IMR-90 (cell line): ENCODE measurements at regions not wholly inside any gene's neighbourhood (a gene's known extent, or its start where the extent isn't known, plus 50 kb on each side); places are given as distances from the start of the nearest gene placed in this dataset.

Source experiments
- BHLHE40 ChIP-seq: fragments of 150-350 bp; IDR thresholded peaks from 2 replicates; pipeline ENCODE4 v1.6.1; 2016; ENCODE audit warnings: mild to moderate bottlenecking, low read depth, low read length
- ELK1 ChIP-seq: fragments of 150-350 bp; IDR thresholded peaks from 2 replicates; pipeline ENCODE4 v1.6.1; 2016; ENCODE audit warnings: low read depth, mild to moderate bottlenecking, low read length, moderate library complexity, borderline replicate concordance
- FOS ChIP-seq: fragments of 150-350 bp; IDR thresholded peaks from 2 replicates; pipeline ENCODE4 v1.6.1; 2016; ENCODE audit warnings: low read depth, low read length
- MAFK ChIP-seq: IDR thresholded peaks from 2 replicates; pipeline ENCODE4 v1.6.1; 2012; ENCODE audit warnings: low read depth, low read length, improper control_type of control experiment
- MAZ ChIP-seq: IDR thresholded peaks from 2 replicates; pipeline ENCODE4 v1.6.1; 2012; ENCODE audit warnings: low read depth, mild to moderate bottlenecking, low read length, improper control_type of control experiment, moderate library complexity, borderline replicate concordance
- NFE2L2 ChIP-seq: fragments of 150-350 bp; IDR thresholded peaks from 2 replicates; pipeline ENCODE4 v1.6.1; 2016; ENCODE audit warnings: low read depth, mild to moderate bottlenecking, low read length
- POLR2A ChIP-seq: IDR thresholded peaks from 2 replicates; pipeline ENCODE4 v1.6.1; 2012; ENCODE audit warnings: mild to moderate bottlenecking, low read depth, low read length
- RAD21 ChIP-seq: IDR thresholded peaks from 2 replicates; pipeline ENCODE4 v1.6.1; 2012; ENCODE audit warnings: low read length, improper control_type of control experiment
- RFX5 ChIP-seq: IDR thresholded peaks from 2 replicates; pipeline ENCODE4 v1.8.0; 2012; ENCODE audit warnings: low read depth, mild to moderate bottlenecking, low read length, moderate library complexity
- TF ChIP-seq, protein P1 (sequence below): conservative IDR thresholded peaks from 2 replicates; pipeline ENCODE4 v1.5.1; 2012; ENCODE audit warnings: mild to moderate bottlenecking, low read depth, low read length, improper control_type of control experiment
- TF ChIP-seq, protein P2 (sequence below): fragments of 150-350 bp; IDR thresholded peaks from 2 replicates; pipeline ENCODE4 v1.6.1; 2017; ENCODE audit warnings: mild to moderate bottlenecking, antibody characterized with exemption, low read length, low read depth

DNA sequence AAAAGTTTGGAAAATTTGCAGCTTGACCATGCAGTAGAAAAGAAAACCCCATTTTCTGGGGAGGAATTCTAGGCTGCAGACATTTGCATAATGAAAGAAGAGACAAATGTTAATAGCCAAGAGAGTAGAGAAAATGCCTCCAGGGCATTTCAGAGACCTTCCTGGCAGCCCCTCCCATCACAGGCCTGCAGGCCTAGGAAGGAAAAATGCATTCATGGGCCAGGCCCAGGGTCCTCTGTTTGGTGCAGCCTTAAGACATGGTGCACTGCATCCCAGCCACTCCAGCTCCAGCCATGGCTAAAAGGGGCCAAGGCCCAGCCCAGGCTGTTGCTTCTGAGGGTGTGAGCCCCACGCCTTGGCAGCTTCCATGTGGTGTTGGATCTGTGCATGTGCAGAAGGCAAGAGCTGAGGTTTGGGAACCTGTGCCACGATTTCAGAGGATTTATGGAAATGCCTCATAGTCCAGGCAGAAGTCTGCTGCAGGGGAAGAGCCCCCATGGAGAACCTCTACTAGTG lies 75.0 kb upstream of the OR13F1 start:
- TF ChIP-seq, protein P1, sequence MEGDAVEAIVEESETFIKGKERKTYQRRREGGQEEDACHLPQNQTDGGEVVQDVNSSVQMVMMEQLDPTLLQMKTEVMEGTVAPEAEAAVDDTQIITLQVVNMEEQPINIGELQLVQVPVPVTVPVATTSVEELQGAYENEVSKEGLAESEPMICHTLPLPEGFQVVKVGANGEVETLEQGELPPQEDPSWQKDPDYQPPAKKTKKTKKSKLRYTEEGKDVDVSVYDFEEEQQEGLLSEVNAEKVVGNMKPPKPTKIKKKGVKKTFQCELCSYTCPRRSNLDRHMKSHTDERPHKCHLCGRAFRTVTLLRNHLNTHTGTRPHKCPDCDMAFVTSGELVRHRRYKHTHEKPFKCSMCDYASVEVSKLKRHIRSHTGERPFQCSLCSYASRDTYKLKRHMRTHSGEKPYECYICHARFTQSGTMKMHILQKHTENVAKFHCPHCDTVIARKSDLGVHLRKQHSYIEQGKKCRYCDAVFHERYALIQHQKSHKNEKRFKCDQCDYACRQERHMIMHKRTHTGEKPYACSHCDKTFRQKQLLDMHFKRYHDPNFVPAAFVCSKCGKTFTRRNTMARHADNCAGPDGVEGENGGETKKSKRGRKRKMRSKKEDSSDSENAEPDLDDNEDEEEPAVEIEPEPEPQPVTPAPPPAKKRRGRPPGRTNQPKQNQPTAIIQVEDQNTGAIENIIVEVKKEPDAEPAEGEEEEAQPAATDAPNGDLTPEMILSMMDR = no peak
- TF ChIP-seq POLR2A (no peak), RAD21 (no peak), RFX5 (no peak), MAZ (no peak), NFE2L2 (no peak), BHLHE40 (no peak), FOS (no peak), ELK1 (no peak), MAFK (no peak)
- TF ChIP-seq, protein P2, sequence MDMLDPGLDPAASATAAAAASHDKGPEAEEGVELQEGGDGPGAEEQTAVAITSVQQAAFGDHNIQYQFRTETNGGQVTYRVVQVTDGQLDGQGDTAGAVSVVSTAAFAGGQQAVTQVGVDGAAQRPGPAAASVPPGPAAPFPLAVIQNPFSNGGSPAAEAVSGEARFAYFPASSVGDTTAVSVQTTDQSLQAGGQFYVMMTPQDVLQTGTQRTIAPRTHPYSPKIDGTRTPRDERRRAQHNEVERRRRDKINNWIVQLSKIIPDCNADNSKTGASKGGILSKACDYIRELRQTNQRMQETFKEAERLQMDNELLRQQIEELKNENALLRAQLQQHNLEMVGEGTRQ = no peak
